AG09319 (cell line): ENCODE measurements at regions not wholly inside any gene's neighbourhood (a gene's known extent, or its start where the extent isn't known, plus 50 kb on each side); places are given as distances from the start of the nearest gene placed in this dataset.
"Not testable (repeated sequence)": the region's sequence is repeated elsewhere in the genome, so short reads cannot be mapped to it uniquely, and the experiment has no call there.

Experiments used
- DNase-seq: peaks from one replicate; pipeline ENCODE4 v3.0.0-alpha.2; 2010; ENCODE audit warnings: low read depth; ENCODE audit errors: extremely low read depth
- CTCF ChIP-seq: IDR thresholded peaks from 2 replicates; pipeline ENCODE4 v1.5.1; 2011; ENCODE audit warnings: low read depth, mild to moderate bottlenecking, inconsistent platforms, low read length, moderate library complexity

GRCh38 chr10:34938399-34938670 lies 123.2 kb upstream of the PARD3 start:
- no peak for TF ChIP-seq CTCF
- no peak for DNase-seq

- DNase-seq, result not testable (repeated sequence)
Observed at GRCh38 chr10:34937643-34938398, 122.7 kb upstream of the PARD3 start.

GRCh38 chr10:34936061-34936460 lies 121.0 kb upstream of the PARD3 start:
- no peak for DNase-seq
- no peak for TF ChIP-seq CTCF

- DNase-seq, result no peak
- TF ChIP-seq CTCF, result no peak
Observed at GRCh38 chr10:34933676-34934075, 118.6 kb upstream of the PARD3 start.

GRCh38 chr10:34932235-34932634 lies 117.1 kb upstream of the PARD3 start:
- DNase-seq, result no peak
- no peak for TF ChIP-seq CTCF

- TF ChIP-seq CTCF, result no peak
- no peak for DNase-seq
Observed at GRCh38 chr10:34931216-34931615, 116.1 kb upstream of the PARD3 start.

GRCh38 chr10:34922138-34922537 lies 107.0 kb upstream of the PARD3 start:
- DNase-seq, result no peak
- no peak for TF ChIP-seq CTCF

- no peak for DNase-seq
- no peak for TF ChIP-seq CTCF
Observed at GRCh38 chr10:34920578-34920977, 105.5 kb upstream of the PARD3 start.
